ENCODE measurements at regions not wholly inside any gene's neighbourhood (a gene's known extent, or its start where the extent isn't known, plus 50 kb on each side); places are given as distances from the start of the nearest gene placed in this dataset.

DNA sequence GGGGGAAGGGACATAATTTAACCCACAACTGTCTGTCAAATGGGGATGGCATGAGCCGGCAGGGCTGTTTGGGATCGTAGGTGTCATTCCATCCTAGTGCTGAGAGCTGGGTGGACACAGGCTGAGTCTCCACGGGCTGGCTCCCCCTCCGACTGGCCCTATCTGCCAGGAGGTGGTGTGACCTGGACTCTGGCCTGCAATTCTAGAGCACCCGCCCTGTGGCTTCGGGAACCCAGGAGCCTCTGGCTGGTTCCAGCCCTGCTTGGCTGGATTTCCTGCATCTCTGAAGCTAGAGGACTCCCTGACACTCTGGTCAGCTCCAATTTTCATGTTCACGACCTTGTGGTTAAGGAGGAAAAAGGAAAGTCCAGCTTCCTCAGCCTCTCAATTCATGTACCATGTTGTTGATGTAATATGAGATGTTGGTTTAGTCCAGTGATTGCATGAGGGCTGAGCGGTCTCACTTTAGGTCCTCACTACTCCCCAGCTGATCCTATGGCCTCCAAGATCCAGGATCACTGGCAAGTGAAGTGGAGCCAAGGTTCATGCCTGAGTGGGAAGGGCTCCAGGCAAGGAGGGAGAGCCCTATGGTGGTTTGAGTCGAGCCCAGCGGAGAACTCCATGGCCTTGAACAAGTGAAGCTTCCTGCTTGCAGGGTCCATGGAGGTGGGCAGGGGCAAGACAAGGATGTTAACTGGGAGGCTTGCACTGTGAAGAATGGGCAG lies 169.1 kb downstream of the NDUFA10 start:
- no peak overlapping the region for H3K27ac ChIP-seq (ENCODE audit: low read depth, low read length)
- H3K4me3 ChIP-seq (ENCODE audit: low read length): no peak overlapping the region
- no peaks in the 10 kb centered on the region for H3K36me3 ChIP-seq (ENCODE audit: control insufficient read depth, insufficient read depth, low read length)
- no peaks in the 10 kb centered on the region for H3K27me3 ChIP-seq (ENCODE audit: control insufficient read depth, insufficient read depth, low read length)
- no peak overlapping the region for H3K9ac ChIP-seq (ENCODE audit: low read length)
- H3K4me1 ChIP-seq (ENCODE audit: control insufficient read depth, insufficient read depth, low read length): no peaks in the 10 kb centered on the region

DNA sequence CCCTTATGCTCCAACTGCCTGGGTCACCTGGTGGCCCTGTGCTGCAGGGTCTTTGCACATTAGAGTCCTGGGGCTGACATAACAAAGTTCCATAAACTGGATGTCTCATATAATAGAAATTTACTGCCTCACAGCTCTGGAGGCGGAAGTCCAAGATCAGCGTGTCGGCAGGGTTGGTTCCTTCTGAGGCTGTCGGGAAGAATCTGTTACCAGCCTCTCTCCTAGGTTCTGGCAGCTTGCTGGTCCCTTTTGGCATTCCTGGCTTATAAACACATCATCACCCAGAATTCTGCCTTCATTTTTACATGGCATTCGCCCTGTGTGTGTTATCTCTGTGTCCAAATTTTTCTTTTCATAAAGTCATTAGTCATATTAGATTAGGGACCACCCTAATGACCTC lies 170.5 kb downstream of the NDUFA10 start:
- Histone ChIP-seq H3K4me3 (ENCODE audit: low read length) (no peak overlapping the region), H3K4me1 (ENCODE audit: control insufficient read depth, insufficient read depth, low read length) (no peaks in the 10 kb centered on the region), H3K27me3 (ENCODE audit: control insufficient read depth, insufficient read depth, low read length) (no peaks in the 10 kb centered on the region), H3K9ac (ENCODE audit: low read length) (no peak overlapping the region), H3K36me3 (ENCODE audit: control insufficient read depth, insufficient read depth, low read length) (no peaks in the 10 kb centered on the region), H3K27ac (ENCODE audit: low read depth, low read length) (no peak overlapping the region)

DNA sequence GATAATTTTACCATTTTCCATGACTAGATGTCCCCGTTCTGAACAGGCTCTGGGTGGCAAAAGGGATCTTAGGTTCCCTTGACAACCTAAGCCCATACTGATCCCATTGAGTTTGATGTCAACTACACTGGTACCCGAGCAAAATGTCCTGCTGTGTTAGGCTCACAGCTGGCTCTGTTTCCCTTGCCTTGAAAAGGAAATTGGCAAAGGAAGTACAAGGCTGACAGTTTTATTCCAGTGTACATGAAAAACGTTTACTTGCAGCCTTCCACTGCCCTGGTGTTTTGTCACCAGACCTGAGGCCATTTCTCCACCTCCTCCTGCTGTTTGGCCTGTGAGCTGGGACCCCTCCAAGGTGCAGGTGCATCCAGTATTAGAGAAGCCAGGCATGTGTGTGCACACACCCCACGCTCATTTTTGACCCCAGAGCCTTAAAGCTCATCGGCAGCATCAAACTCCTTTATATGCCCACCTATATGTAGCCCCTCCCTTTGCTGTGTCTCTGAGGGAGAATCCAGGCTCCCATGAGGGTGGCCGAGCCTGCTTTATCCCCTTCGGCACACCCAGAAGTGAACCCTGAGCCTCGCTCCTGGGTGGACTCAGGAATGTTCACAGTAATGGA lies 171.3 kb downstream of the NDUFA10 start:
- H3K27ac ChIP-seq (ENCODE audit: low read depth, low read length): no peak overlapping the region
- H3K4me1 ChIP-seq (ENCODE audit: control insufficient read depth, insufficient read depth, low read length): no peaks in the 10 kb centered on the region
- H3K9ac ChIP-seq (ENCODE audit: low read length): no peak overlapping the region
- H3K27me3 ChIP-seq (ENCODE audit: control insufficient read depth, insufficient read depth, low read length): no peaks in the 10 kb centered on the region
- H3K36me3 ChIP-seq (ENCODE audit: control insufficient read depth, insufficient read depth, low read length): no peaks in the 10 kb centered on the region
- no peak overlapping the region for H3K4me3 ChIP-seq (ENCODE audit: low read length)

DNA sequence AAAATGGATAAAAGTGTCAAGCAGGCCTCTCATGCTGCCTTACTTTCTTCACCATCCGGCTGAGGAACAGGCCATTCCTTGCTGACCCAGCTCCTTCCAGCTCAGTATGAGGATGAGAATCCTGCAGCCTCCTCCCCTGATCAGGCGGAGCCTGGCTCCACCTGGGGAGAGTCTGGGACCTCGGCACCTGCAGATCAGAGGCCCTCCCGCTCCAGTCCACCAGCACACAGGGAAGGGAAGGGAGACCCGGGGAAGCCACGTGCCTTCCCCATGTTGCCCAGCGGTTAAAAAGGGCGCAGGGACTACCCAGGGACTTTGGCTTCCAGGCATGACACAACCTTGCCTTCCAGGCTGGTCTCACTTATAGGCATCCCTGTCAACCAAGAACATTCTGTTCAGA lies 172.0 kb downstream of the NDUFA10 start:
- no peaks in the 10 kb centered on the region for H3K36me3 ChIP-seq (ENCODE audit: control insufficient read depth, insufficient read depth, low read length)
- no peak overlapping the region for H3K27ac ChIP-seq (ENCODE audit: low read depth, low read length)

DNA sequence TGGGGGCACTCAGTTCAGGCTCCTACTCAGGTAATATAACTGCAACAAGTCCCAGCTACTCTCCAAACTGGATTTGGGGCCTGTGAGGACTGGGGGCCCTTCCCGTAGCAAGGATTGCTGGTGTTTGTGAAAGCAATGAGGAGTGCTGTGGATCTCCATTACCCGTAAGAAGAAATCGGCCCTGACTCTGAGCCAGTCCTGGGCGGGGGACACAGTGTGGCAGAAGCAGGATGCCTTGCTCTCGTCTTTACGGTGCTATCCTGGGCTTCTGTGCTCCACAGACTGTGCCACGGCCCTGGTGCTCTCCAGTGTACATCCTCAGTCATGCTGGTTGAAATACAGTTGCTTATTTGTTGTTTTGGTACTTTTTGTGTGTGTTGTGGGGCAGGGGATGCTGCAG lies 172.9 kb downstream of the NDUFA10 start:
- Histone ChIP-seq H3K4me1 (ENCODE audit: control insufficient read depth, insufficient read depth, low read length) (no peaks in the 10 kb centered on the region), H3K27ac (ENCODE audit: low read depth, low read length) (no peak overlapping the region), H3K4me3 (ENCODE audit: low read length) (no peak overlapping the region), H3K9ac (ENCODE audit: low read length) (no peak overlapping the region), H3K36me3 (ENCODE audit: control insufficient read depth, insufficient read depth, low read length) (no peaks in the 10 kb centered on the region), H3K27me3 (ENCODE audit: control insufficient read depth, insufficient read depth, low read length) (no peaks in the 10 kb centered on the region)

More for the DNA sequence above, 172.0 kb downstream of the NDUFA10 start:
- H3K4me3 ChIP-seq (ENCODE audit: low read length): no peak overlapping the region
- no peak overlapping the region for H3K9ac ChIP-seq (ENCODE audit: low read length)
- no peaks in the 10 kb centered on the region for H3K4me1 ChIP-seq (ENCODE audit: control insufficient read depth, insufficient read depth, low read length)
- H3K27me3 ChIP-seq (ENCODE audit: control insufficient read depth, insufficient read depth, low read length): no peaks in the 10 kb centered on the region

DNA sequence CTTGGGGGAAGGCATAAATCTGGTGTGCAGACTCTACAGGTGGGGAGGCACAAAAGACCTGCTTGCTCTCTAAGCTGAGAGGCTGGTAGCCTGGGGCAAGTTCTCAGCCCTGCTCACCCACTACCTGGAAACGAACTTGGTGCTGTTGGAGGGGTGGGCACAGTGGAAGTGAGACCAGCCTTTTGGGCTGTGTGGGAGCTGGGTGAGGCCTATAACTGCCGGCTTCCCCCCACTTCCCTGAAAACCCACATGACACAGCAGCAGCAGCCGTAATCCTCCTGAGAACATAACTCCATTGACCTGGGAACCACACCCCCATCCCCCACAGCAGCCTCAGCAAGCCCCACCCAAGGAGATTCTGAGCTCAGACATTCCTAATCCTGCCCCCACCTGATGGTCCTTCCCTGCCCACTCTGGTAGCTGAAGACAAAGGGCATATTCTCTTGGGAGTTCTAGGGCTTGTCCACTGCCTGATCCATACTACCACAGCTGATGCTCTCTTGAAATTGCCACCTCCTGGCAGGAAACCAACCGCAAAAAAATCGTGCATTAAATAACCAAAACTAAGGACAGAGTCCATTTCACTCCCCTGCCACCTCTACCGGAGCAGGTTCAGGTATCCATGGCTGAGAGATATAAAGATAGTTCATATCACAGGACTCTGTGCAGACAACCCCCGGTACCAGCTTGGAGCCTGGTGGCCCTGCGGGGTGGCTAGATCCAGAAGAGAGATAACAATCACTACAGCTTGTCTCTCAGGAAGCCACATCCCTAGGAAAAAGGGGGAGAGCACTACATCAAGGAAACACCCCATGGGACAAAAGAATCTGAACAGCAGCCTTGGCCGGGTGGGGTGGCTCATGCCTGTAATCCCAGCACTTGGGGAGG lies 178.1 kb downstream of the NDUFA10 start:
- H3K9ac ChIP-seq (ENCODE audit: low read length): no peak overlapping the region
- no peak overlapping the region for H3K4me3 ChIP-seq (ENCODE audit: low read length)
- H3K4me1 ChIP-seq (ENCODE audit: control insufficient read depth, insufficient read depth, low read length): no peaks in the 10 kb centered on the region
- no peak overlapping the region for H3K27ac ChIP-seq (ENCODE audit: low read depth, low read length)
- no peaks in the 10 kb centered on the region for H3K36me3 ChIP-seq (ENCODE audit: control insufficient read depth, insufficient read depth, low read length)
- H3K27me3 ChIP-seq (ENCODE audit: control insufficient read depth, insufficient read depth, low read length): no peaks in the 10 kb centered on the region

DNA sequence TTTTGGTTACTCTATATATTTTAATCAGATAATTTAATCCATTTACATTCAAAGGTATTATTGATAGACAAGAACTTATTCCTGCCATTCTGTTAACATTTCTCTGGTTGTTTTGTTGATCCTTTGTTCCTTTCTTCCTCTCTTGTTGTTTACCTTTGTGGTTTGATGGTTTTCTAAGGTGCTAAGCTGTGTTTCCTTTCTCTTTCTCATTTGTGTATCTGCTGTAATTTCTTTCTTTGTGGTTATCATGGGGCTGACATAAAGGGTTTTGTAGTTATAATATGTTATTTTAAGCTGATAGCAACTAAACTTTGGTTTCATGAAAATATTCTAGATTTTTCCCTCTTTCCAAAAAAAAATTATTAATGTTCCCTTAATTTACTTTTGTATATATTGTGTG lies 179.2 kb downstream of the NDUFA10 start:
- no peaks in the 10 kb centered on the region for H3K4me1 ChIP-seq (ENCODE audit: control insufficient read depth, insufficient read depth, low read length)
- no peak overlapping the region for H3K4me3 ChIP-seq (ENCODE audit: low read length)
- H3K9ac ChIP-seq (ENCODE audit: low read length): no peak overlapping the region
- no peaks in the 10 kb centered on the region for H3K27me3 ChIP-seq (ENCODE audit: control insufficient read depth, insufficient read depth, low read length)
- H3K36me3 ChIP-seq (ENCODE audit: control insufficient read depth, insufficient read depth, low read length): no peaks in the 10 kb centered on the region
- no peak overlapping the region for H3K27ac ChIP-seq (ENCODE audit: low read depth, low read length)

DNA sequence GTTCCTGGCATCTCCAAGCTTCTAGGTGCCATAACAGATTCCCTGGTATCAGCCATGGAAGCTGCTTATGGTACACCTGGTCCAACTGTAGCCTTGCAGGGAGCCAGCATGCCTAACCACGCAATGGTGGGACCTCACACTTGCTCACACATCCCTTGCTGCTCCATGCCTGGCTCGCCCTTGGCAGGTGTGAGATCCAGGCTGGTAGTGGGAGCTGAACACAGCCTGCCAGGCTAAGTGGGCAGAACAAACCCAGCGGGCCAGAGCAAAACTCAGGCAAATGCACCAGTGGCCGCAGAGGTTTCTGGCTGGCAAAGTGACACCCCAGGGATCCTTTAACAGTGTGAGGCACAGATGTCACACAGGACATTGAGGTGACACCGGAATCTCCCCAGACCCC lies 185.8 kb downstream of the NDUFA10 start:
- no peak overlapping the region for H3K4me3 ChIP-seq (ENCODE audit: low read length)
- no peak overlapping the region for H3K27ac ChIP-seq (ENCODE audit: low read depth, low read length)
- no peak overlapping the region for H3K9ac ChIP-seq (ENCODE audit: low read length)
- no peaks in the 10 kb centered on the region for H3K4me1 ChIP-seq (ENCODE audit: control insufficient read depth, insufficient read depth, low read length)
- no peaks in the 10 kb centered on the region for H3K36me3 ChIP-seq (ENCODE audit: control insufficient read depth, insufficient read depth, low read length)
- H3K27me3 ChIP-seq (ENCODE audit: control insufficient read depth, insufficient read depth, low read length): no peaks in the 10 kb centered on the region

DNA sequence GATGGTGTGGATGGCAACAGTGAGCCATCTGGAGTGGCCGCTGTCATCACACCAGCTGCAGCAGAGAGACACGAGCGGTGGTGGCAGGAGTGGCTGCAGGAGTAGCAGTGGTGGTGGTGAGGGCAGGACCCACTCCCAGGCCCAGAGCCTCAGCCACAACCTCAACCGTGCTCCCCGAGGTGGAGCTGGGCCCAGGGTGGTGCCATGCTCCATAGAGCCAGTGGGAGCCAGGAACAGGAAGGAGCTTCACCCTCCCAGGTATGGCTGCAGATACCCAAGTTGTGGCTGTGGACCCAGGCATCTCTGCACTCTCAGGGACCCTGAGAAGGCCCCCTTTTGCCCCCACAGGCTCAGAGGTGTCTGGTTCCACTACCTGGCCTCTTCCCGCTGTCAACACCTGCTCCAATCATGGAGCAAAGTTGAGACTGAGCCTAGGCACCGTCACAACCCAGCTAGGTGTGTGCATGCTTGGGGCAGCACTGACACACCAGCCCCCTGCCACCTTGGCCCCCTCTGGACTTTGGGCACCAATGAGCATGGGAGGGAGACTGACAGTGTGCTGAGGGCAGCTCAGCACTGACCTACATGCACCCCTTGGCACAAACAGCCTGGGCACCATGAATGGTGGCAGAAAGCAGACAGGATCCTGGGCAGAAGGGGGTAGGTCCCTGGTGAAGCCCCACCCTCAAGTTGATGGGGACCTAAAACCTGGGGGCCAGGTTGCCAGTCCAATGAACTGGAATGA lies 188.9 kb downstream of the NDUFA10 start:
- no peak overlapping the region for H3K27ac ChIP-seq (ENCODE audit: low read depth, low read length)
- H3K4me1 ChIP-seq (ENCODE audit: control insufficient read depth, insufficient read depth, low read length): no peaks in the 10 kb centered on the region
- no peaks in the 10 kb centered on the region for H3K27me3 ChIP-seq (ENCODE audit: control insufficient read depth, insufficient read depth, low read length)
- no peak overlapping the region for H3K9ac ChIP-seq (ENCODE audit: low read length)
- H3K36me3 ChIP-seq (ENCODE audit: control insufficient read depth, insufficient read depth, low read length): no peaks in the 10 kb centered on the region
- H3K4me3 ChIP-seq (ENCODE audit: low read length): no peak overlapping the region

DNA sequence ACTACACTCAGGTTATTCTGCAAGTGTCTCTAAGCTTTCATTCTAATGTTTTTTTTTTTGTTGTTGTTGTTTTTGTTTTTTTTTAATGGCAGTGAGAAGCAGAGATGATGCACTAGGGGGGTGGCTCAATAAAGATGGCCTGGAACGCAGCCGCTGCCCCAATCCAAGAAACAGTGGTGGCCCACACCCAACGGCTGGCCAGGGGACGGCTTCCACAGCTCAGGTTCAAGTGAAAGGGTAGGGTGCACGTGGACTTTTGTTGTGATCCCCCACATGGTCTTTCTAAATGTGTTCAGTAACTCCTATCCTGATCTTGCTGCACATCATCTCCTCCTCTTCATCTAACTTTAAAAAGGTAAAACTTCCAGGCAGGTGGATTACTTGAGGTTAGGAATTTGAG lies 190.1 kb downstream of the NDUFA10 start:
- H3K4me1 ChIP-seq (ENCODE audit: control insufficient read depth, insufficient read depth, low read length): peaks cover 3% of the 10 kb centered on the region
- H3K4me3 ChIP-seq (ENCODE audit: low read length): no peak overlapping the region
- no peak overlapping the region for H3K27ac ChIP-seq (ENCODE audit: low read depth, low read length)
- no peaks in the 10 kb centered on the region for H3K36me3 ChIP-seq (ENCODE audit: control insufficient read depth, insufficient read depth, low read length)
- no peaks in the 10 kb centered on the region for H3K27me3 ChIP-seq (ENCODE audit: control insufficient read depth, insufficient read depth, low read length)
- H3K9ac ChIP-seq (ENCODE audit: low read length): no peak overlapping the region

DNA sequence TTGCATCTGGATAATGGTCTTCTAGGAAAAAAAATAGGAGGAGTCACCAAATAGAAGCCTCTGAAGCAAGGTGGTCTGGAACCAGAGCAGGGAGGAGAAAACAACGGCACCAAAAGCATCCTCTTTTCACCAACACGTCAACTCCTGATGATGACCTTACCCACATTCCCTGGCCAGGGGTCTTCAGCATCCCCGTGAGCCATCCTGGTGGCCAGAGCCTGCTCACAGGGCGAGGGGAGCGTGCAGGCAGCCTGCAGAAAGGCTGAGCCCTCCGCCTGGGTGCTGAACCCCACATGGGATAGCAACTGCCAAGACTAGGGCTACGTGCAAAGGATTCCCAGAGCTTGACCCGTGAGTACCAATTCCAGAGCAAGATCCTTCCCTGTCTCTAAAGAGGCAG lies 191.0 kb downstream of the NDUFA10 start:
- peaks cover 3% of the 10 kb centered on the region for H3K4me1 ChIP-seq (ENCODE audit: control insufficient read depth, insufficient read depth, low read length)
- H3K27me3 ChIP-seq (ENCODE audit: control insufficient read depth, insufficient read depth, low read length): no peaks in the 10 kb centered on the region
- H3K27ac ChIP-seq (ENCODE audit: low read depth, low read length): no peak overlapping the region
- H3K9ac ChIP-seq (ENCODE audit: low read length): no peak overlapping the region
- H3K4me3 ChIP-seq (ENCODE audit: low read length): no peak overlapping the region
- H3K36me3 ChIP-seq (ENCODE audit: control insufficient read depth, insufficient read depth, low read length): no peaks in the 10 kb centered on the region

Measured in rectal smooth muscle tissue (tissue), 1 donor.